ENCODE measurements at regions not wholly inside any gene's neighbourhood (a gene's known extent, or its start where the extent isn't known, plus 50 kb on each side); places are given as distances from the start of the nearest gene placed in this dataset.

DNA sequence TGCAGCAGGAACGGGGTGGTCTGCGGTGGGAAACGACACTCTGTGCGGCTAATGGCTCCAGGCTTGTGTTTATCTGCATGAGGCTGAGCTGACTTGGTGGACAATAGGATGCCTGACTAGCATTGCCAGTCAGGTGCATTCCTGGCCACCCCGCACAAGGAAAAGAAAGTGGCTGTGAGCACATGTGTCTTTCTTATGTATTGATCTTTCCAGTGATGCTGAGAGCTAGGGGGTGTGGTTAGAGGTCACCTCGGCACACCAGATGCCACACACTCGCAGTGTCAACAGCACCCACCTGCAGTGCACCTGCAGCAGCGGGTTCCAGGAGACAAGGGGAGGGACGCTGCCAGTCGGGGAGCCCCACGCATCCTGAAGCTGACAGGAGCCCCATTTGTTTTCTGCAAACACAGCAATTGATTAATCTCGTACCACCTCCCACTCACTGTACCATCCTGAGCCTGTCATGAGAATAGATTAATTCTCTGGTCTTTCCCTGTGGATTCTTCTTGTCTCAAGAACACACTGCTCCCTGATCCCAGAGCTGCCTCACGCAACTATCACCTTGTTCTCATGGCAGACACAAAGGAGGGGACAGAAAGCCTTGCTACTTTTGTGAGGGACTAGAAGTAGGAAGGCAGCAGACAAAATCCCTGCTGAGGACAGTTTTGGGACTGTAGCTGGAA is 251.7 kb upstream of the WWC1 start:
- in situ Hi-C loops (cut with MboI; ENCODE audit: low sequenced_read_pairs) = no loop called here

DNA sequence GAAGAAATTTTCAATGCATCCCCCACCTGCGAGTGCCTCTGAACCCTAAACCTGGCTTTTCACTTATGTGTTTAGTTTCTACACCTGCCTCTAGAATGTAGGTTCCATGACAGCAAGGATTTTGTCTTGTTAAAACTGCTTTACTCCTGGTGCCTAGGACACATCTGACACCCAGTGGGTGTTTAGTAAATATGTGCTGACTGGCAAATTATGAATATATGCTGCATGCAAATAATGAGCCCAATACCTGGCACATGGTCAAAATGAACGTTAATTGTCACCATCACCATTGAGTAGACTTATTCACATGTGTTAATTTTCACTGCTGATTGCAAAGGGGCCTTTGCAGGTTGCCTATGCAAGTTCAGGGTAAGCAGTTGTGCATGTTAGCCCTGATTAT is 249.9 kb upstream of the WWC1 start:
- in situ Hi-C loops (cut with MboI; ENCODE audit: low sequenced_read_pairs) = no loop called here

DNA sequence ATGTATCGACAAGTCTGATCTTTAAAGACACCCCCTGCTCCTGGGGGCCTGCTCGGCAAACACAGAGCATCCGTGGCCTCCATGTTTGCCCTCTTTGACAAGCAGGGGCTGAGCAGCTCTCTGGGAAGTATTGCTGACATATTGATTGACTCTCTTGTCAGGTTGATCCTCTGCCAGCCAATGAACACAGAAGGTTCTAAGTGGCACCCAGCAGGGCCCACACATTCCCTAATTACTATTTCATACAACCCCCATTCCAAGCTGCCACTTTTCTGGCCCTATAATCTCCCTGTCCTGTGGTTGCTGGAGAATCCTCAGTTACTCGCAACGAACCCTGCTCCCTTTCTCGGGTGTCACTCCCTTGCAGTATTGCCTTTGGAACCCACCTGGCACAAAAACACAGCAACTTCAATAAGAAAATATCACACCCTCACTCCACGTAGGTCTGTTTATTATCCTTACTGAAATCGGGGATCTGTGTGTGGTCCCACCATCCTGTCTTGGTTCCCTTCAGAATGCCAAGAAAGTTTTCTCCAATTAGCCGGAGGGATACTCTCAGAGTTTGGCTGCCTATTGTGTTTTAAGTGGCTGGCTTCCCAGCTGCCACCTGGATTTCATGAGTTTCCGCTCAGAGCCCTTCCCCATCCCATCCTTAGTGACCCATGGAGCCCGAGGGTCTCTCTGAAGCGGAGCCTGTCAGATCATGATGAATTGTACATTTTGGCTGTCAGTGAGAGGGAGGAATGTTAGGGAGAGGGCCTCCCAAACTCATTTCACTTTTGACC is 249.0 kb upstream of the WWC1 start:
- in situ Hi-C loops (cut with MboI; ENCODE audit: low sequenced_read_pairs) = no loop called here

DNA sequence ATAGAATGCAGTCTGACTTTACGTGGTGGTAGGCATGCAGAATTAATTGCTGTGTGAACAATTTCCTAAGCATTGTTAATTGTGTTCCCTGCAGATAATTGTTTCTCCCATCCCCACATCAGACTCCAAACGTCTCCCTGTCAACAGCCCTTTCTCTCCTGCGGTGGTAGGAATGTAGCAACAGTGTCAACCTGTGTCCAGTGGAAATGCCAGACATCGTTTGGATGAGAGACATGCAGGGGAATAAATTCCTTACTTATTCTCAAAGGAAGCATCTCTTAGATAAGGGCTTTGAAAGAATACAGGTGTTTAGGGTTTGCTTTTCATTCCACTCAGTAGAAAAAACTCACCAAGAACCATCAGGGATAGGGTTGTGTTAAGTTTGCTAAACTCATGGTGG is 245.3 kb upstream of the WWC1 start:
- in situ Hi-C loops (cut with MboI; ENCODE audit: low sequenced_read_pairs) = no loop called here

DNA sequence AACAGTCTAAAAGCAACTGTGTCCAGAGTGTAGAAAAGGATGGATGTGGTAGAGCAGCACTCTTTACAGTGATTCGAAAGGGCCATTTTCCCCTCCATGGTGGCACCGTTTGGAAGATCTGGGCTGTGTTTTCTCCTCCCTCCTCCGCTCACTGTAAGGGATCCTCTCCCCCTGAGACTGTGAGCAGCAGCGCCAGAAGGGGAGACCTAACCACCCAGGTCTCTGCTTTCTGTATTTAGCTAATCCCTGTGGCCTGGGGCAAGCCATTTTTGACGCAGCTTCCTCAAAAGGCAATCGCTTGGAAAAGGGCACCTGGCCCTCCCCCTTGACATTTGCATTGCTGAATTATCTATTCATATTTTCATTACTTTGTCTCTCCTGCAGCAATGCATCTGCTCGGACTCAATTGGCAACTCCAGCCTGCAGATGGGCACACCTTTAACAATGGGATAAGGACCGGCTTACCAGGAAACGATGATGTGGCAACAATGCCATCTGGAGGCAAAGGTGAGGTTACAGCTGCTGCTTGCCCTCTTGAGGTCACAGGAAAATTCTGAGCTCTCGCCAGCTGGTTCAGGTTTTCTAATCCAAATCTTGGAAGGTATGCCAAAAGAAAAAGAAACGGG is 244.3 kb upstream of the WWC1 start:
- in situ Hi-C loops (cut with MboI; ENCODE audit: low sequenced_read_pairs) = no loop called here

DNA sequence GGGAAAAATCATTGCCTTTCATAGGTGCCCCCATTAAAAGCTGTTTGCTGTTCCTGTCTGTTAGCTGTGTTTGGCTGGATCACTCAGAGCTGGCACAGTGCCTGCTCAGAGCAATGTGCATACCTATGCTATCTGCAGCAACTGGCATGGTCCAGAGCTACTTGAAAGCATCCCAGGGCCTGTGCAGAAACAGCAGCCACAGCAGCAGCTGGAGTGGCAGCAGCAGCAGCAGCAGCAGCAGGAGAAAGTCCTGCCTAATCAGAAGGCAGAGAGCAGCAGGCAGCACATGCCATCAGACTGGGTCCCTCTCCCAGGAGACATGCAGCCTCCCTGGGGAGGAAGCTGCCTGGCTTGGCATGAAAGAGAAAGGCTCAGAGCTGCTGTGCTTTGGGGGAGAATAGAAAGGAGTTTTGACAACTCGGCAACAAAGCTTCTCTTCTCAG is 243.8 kb upstream of the WWC1 start:
- in situ Hi-C loops (cut with MboI; ENCODE audit: low sequenced_read_pairs) = no loop called here

DNA sequence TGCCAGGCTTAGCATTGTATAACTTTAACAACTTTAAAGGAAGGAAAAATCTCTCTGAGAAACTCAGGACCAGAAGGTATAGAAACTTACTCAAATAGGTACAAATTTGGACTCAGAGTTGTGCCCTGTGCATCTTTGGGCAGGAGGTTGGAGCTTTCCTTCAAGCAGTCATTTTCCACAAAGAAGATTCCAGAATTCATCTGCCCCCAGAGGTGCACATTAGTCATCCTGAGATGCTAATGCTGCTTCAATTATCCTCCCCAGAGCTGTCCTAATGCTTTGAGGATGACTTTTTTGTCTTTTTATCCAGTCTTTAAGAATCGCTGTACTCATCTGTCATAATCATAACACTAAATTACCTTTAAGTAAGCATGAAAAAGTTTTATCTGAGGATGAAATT is 243.0 kb upstream of the WWC1 start:
- in situ Hi-C loops (cut with MboI; ENCODE audit: low sequenced_read_pairs) = no loop called here

DNA sequence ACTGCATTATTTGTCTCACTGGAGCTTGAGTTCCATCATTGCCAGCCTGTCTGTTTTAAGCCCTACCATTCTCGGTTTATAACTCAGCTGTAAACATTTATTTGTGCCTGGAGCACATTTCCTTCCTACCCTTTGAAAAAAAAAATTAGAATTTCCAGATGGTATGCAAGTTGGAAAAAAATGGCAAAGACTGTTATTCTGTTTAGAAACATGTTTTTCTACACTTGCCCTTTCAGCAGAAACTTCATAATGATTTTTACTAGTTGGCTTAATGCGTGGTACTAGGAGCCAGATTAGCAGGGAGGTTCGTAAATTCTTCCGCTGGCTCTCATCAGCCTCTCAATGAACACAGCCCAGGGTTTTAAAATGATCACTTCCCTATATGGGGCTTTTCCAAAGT is 238.8 kb upstream of the WWC1 start:
- in situ Hi-C loops (cut with MboI; ENCODE audit: low sequenced_read_pairs) = no loop called here

DNA sequence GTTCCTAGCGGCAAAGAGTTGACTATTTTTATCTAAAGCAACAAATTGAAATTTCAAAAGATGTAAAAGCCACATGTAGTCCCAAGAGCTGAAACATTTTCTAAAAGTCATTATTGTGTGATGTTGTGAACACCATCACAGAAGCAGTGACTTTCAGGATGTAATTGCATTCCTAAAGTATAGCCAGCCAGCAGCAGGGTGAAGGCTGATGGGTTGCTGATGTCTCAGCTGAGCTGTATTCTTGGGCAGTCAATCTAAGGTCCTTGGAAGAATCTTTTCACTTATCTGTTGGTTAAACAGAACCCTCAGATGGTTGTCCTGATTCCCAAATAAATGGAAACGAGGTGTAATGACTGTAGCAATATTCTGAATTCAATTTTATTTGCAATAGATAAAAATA is 237.4 kb upstream of the WWC1 start:
- in situ Hi-C loops (cut with MboI; ENCODE audit: low sequenced_read_pairs) = no loop called here

DNA sequence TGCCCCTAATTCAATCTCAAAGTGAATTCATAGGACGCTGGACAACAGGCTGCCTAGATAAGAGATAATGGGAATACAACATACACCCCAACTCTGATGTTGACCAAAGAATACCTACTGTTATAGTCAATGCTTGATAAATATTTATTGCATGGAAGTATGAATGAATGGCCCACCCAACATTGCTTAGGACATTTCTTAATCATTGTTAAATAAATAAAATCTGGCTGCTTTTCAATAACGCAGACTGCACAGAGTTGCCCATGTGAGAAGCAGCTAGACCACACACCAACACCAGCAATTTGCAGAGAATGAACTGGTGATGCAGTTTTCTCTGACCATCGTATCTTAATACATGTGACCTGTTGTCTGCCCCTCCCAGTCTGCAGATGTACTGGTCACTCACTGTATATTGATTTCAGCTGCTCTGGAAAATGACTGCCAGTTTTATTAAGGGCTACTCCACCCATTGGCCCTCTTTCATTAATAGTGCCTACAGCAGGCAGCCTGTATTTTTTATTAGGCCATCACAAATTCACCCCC is 236.2 kb upstream of the WWC1 start:
- in situ Hi-C loops (cut with MboI; ENCODE audit: low sequenced_read_pairs) = no loop called here

DNA sequence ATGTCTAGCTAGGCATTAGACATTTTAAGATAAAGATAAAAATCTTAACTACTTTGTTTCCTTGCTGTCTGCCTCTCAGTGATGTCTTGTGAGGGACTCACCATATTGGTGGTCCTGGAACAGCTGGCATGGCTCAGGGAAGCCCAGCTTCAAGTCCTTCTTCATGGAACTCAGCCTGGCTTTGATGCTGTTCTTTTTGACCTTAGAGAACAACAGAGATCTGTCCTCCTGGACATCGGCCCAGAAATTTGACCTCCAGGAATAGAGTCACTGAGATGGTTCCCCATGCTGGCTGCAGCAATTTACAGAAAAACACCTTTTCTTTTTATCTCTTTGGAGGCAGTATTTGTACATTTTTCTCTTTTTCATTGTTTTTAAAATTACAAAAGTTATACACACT is 235.5 kb upstream of the WWC1 start:
- in situ Hi-C loops (cut with MboI; ENCODE audit: low sequenced_read_pairs) = no loop called here

DNA sequence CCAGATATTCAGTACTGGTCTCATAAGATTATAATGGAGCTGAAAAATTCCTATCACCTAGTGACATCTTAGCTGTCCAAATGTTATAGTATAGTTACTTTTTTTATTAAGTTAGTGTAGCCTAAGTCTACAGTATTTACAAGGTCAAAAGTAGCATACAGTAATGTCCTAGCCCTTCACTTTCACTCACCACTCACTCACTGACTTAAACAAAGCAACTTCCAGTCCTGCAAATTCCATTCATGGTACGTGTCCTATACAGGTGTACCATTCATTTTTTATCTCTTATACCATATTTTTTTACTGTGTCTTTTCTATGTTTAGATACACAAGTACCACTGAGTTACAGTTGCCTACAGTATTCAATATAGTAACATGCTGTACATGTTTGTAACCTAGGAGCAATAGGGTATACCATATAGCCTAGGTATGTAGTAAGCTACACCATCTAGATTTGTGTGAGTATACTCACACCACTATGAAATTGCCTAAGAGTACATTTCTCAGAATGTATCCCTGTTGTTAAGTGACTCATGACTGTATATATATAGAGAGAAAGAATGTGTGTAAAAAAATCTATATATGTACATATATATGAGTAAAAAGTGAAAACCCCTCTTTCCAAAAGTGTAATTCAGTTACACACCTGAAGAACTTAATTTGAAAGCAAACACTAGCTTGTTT is 234.8 kb upstream of the WWC1 start:
- in situ Hi-C loops (cut with MboI; ENCODE audit: low sequenced_read_pairs) = no loop called here

DNA sequence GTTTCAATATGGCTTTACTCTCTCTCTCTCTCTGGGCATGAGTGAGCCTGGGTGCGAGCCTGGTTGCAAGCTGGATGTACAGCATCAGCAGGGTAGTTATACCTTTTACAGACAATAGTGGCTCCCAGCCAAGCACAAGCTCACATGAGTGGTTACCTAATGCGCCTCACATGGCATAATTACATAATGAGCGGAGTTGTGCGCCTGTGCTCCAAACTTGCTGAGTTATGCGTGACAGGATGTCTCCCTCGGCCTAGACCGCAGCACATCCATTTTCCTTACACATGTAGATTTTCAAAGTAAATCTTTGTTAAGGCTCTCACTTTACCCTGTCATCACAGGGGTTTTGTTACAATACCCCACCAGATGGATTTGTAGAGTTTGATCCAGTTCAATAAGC is 233.5 kb upstream of the WWC1 start:
- in situ Hi-C loops (cut with MboI; ENCODE audit: low sequenced_read_pairs) = no loop called here

DNA sequence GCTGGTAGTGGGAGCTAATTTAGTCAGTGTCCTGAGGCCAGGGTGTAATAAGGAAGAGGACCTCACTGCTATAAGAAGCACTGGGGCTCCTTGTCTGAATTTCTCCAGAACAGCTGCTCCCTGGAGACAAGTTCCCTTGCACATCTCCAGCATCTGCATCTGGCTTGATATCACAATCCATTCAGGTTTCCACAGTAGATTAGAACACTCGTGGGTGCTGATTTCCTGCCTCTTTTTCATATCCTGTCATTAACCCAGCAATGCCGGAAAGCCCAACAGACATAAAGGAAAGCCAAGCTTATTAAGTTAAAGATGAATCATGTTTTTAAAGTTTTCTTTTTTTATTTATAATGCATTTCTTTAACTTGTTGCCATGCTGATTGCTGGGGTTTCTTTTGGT is 232.3 kb upstream of the WWC1 start:
- in situ Hi-C loops (cut with MboI; ENCODE audit: low sequenced_read_pairs) = no loop called here

DNA sequence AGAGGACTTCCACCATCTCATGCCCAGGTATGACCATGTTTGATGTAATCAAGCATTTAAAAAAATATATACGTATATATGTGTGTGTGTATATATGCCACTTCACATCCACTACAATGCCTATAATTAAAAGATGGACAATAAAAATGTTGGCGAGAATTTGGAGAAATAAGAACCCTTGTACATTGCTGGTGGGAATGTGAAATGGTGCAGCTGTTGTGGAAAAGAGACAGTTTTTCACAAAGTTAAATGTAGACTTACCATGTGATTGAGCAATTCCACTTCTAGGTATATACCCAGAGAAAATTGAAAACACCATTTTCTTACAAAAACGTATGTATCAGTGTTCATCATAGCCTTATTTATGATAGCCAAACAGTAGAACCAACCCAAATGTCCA is 229.2 kb upstream of the WWC1 start:
- in situ Hi-C loops (cut with MboI; ENCODE audit: low sequenced_read_pairs) = no loop called here

DNA sequence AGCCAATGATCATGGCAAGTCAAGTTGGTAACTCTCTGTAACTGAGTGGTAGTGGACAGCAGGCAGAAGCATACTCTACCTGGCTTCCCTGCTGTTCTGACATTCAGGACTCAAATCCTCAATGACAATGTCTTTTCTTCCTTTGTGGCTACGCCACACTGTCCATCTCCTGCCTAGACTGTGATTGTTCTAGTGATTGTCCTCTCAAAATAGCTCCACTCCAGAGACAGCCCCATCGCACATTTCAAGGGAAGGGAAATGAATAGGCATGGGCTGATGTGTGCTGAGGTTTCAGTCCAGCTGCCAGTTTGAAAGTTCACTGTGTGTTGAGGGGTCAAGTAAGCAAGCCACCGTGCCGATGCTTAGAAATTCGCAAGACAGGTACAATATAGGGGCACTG is 227.0 kb upstream of the WWC1 start:
- in situ Hi-C loops (cut with MboI; ENCODE audit: low sequenced_read_pairs) = no loop called here

DNA sequence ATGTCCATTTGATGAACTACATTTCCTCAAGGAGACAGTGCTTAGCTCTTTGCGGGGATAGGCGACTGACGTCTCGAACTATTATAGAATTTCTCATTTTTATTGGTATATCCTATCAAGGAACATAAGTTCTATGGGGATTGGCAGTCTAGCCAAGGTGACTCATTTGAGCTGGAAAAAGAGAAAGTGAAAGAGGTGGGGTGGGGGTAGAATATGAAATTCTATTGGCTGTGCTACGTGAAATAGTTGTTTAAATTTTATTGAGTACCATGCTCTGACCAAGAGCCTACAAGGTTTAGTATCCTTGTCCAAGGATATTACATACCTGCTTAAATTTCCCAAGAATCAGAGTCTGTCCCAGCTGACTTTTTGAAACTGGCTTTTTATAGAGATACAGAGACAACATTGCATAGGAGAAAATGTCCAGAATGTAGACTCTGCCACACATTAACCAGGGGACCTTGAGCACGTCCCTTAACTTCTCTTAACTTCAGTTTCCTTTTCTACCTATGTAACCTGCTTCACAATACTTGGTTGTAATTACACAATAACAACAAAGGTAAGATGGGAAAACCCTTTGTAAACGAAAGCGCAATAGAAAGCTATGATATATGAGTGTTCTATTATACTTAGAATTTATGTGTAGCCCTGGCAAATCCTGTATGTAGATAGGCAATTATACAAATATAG is 226.4 kb upstream of the WWC1 start:
- in situ Hi-C loops (cut with MboI; ENCODE audit: low sequenced_read_pairs) = no loop called here

DNA sequence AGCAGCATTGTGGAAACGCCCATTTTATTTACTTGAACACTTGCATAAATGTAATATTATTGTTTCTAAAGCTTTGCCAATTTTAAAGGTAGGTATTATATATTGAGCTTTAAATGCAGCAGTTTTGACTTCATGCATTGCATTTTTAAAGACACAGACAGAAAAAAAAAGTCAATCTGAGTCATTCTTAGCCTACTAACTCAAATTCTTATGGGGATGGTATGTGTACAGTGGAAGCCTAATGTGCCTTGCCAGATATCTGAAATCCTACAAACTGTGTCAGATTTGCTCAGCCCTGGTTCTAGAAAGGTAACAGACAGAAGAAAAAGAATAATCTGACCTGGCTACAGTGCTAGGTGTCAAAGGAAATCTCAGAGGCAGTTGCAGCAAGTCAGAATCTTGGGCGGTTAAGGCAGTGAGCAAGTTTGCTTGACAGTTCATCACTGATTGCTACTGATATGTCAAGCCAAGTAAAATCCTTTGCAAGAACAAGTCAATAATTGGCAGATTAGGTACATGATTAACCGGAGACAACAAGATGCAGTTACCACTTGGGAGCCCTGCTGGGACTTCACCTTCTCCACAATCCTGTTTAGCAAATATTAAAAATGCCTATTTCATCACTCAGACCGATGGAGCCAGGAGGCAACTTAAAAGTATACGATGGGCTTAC is 224.8 kb upstream of the WWC1 start:
- in situ Hi-C loops (cut with MboI; ENCODE audit: low sequenced_read_pairs) = no loop called here

DNA sequence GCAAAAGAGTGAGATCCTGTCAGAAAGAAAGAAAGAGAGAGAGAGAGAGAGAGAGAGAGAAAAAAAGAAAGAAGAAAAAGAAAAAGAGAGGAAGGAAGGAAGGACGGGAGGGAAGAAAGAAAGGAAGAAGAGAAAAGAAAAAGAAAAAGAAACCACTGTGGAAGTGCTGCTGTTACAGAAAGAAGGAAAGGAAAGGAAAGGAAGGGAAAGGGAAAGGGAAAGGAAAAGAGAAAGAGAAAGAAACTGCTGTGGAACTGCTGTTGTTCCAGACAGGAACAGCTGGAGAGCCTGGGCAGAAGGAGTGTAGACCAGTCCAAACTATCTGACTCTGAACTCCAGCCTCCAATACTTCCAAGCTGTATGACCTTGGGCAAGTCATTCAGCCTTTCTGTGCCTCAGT is 220.7 kb upstream of the WWC1 start:
- in situ Hi-C loops (cut with MboI; ENCODE audit: low sequenced_read_pairs) = no loop called here

DNA sequence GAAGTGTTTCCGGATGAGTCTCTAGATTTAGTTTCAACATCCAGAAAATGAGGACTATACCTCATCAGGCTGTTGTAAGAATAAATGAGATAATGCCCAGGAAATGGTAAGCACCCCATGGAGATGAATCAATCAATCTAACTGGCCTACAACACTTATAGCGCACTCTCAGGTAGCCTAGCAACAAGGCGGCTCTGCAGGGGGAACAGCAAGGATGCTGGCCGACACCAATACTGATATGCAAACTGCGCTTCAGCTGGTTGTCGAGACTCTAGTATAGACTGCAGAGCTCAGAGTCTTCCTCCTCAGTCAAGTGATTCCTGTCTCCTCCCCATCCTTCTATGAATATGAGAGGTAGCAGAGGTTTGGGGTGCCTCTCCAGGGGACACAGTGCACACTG is 218.8 kb upstream of the WWC1 start:
- in situ Hi-C loops (cut with MboI; ENCODE audit: low sequenced_read_pairs) = no loop called here

Measured in HL-60/S4 (cell line).